ENCODE measurements at regions not wholly inside any gene's neighbourhood (a gene's known extent, or its start where the extent isn't known, plus 50 kb on each side); places are given as distances from the start of the nearest gene placed in this dataset.

GRCh38 chrX:17262123-17262522 lies 112.9 kb upstream of the NHS start:
- no peaks in the 10 kb centered on the region for H3K79me1 ChIP-seq (ENCODE audit: low read depth in 1 of 2, low read length in 2 of 2)
- no peaks in the 10 kb centered on the region for H4K20me1 ChIP-seq (ENCODE audit: insufficient read depth, low read length)
- no peak overlapping the region for H2BK120ac ChIP-seq (ENCODE audit: low read depth, low read length)
- H3K4me3 ChIP-seq (ENCODE audit: insufficient read depth, low read depth, low read length) = no peak overlapping the region
- H4K91ac ChIP-seq (ENCODE audit: insufficient read depth, low read depth, low read length) = no peak overlapping the region
- H4K8ac ChIP-seq (ENCODE audit: low read depth in 2 of 2, low read length in 2 of 2) = no peak overlapping the region
- no peak overlapping the region for H3K9ac ChIP-seq (ENCODE audit: low read depth, low read length)
- no peak overlapping the region for H2BK15ac ChIP-seq (ENCODE audit: low read depth, low read length)
- no peak overlapping the region for H2AFZ ChIP-seq (replicated peaks; ENCODE audit: low read length, poor library complexity)
- ATAC-seq (ENCODE audit: low read depth) (no peak), DNase-seq (no peak)
- no peak overlapping the region for H3K4me2 ChIP-seq (ENCODE audit: low read depth, low read length)
- ChIA-PET POLR2A (ENCODE audit: unreplicated experiment) (no interaction called here), CTCF (no interaction called here)
- H2BK20ac ChIP-seq (ENCODE audit: low read depth, low read length) = no peak overlapping the region
- H3K56ac ChIP-seq (ENCODE audit: extremely low read depth, insufficient read depth, low read length) = no peak overlapping the region
- intact Hi-C loops (cut with micrococcal nuclease) = no loop called here
- H3K27ac ChIP-seq (ENCODE audit: insufficient read depth, low read length) = no peak overlapping the region
- BruUV-seq (replicated peaks) = no TSS peak
- no peaks in the 10 kb centered on the region for H3K4me1 ChIP-seq (ENCODE audit: control insufficient read depth, insufficient read depth, low read length)
- no peak overlapping the region for H3K18ac ChIP-seq (ENCODE audit: low read depth, low read length)
- in situ Hi-C loops (cut with MboI; ENCODE audit: low sequenced_read_pairs) = no loop called here
- no peak overlapping the region for H4K5ac ChIP-seq (ENCODE audit: low read depth, low read length)
- dilution Hi-C loops (cut with HindIII; ENCODE audit: low sequenced_read_pairs, unreplicated experiment) = no loop called here
- no peaks in the 10 kb centered on the region for H3K27me3 ChIP-seq (ENCODE audit: control insufficient read depth, insufficient read depth, low read length)
- no CpG with 5 or more reads among the region's 2 CpGs for WGBS, 2 experiments (ENCODE audit: extremely low coverage in 2 of 2, insufficient read length in 1 of 2)
- H3K36me3 ChIP-seq (ENCODE audit: control insufficient read depth, insufficient read depth, low read length) = no peaks in the 10 kb centered on the region
- no peak overlapping the region for H2AK9ac ChIP-seq (replicated peaks; ENCODE audit: low read depth, low read length, poor library complexity)
- no peak overlapping the region for H2BK5ac ChIP-seq (ENCODE audit: low read depth, low read length, poor library complexity, severe bottlenecking)
- H3K9me3 ChIP-seq (ENCODE audit: control insufficient read depth, insufficient read depth, low read length) = no peaks in the 10 kb centered on the region
- H3K23ac ChIP-seq (ENCODE audit: low read depth, low read length) = no peak overlapping the region
- no peak overlapping the region for H3K14ac ChIP-seq (replicated peaks; ENCODE audit: low read depth, low read length)
- H2AK5ac ChIP-seq (ENCODE audit: low read depth, low read length) = no peak overlapping the region
- TF ChIP-seq MAZ (IDR thresholded peaks at IDR 0.05; ENCODE audit: borderline replicate concordance, low read depth, low read length) (no peak), POLR2A (IDR thresholded peaks at IDR 0.05; ENCODE audit: low read depth, low read length) (no peak), FOS (IDR thresholded peaks at IDR 0.05; ENCODE audit: low read depth, low read length) (no peak)
- no peak overlapping the region for H3K4ac ChIP-seq (ENCODE audit: low read depth, low read length)
- no peaks in the 10 kb centered on the region for H3K9me1 ChIP-seq (ENCODE audit: insufficient read depth, low read length)
